ENCODE measurements at regions not wholly inside any gene's neighbourhood (a gene's known extent, or its start where the extent isn't known, plus 50 kb on each side); places are given as distances from the start of the nearest gene placed in this dataset.
"Not testable (repeated sequence)": the region's sequence is repeated elsewhere in the genome, so short reads cannot be mapped to it uniquely, and the experiment has no call there.

DNA sequence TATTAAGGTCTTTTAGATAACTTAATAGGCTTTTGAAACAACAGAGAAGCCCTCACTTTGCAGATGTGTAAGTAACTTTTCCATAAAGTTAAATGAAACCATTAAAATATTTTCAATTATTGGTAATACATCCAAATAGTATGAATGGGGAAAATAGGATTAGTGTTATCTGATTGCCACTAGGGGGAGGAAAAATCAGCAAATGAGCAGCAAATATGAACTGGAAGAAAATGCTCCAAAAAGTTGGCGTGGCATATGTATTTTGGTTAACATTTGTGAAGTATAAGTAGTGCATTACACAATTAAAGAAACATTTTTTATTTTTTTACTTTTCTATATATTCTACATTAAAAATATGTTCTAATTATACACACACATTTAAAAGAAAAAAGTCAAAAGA is 259.8 kb upstream of the ANO5 start:
- DNase-seq, result peak in 1 of 2 experiments; percentile 4

DNA sequence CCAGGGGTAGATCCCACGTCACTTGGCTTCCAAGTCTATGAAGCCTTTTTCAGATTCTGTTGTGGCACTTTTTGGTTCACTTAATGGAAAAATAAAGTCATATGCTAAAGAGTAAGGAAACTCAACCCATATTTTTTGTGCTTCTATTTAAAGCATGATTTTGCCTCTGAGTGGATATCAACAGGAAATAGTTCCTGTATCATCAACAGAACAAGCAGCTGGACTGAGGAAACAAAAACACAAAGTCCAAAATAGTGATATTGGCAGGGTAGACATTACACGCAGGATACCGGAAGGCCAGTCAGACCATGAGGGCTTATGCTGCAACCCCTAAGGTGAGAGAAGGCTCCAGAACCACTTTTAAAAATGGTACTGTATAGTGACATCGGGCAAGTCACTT is 248.3 kb upstream of the ANO5 start:
- DNase-seq, result no peak

GRCh38 chr11:21948876-21949275 is 244.0 kb upstream of the ANO5 start:
- no peak for DNase-seq

DNA sequence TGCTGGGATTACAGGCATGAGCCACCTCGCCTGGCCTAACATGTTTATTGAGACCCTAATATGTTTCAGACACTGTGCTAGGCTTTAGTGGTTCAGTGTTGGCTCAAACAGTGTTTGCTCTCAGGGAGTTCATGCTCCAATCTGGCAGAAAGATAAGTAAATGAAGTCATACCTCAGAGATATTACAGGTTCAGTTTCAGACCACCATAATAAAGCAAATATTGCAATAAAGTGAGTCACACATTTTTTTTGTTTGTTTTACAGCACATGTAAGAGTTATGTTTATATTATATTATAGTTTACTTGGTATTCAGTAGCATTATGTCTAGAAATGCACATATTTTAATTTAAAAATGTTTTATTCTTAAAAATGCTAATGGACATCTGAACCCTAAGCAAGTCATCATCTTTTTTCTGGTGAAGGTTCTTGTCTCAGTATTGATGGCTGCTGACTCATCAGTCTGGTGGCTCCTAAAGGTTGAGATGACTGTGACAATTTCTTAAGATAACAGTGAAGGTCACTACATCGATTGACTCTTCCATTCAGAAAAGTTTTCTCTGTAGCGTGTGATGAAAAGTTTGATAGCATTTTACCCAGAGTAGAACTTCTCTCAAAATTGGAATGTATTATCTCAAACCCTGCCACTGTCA is 243.0 kb upstream of the ANO5 start:
- DNase-seq, result no peak

GRCh38 chr11:21963013-21963412 is 229.9 kb upstream of the ANO5 start:
- no peak for DNase-seq

- DNase-seq, result no peak
These were observed 227.7 kb upstream of the ANO5 start for GRCh38 chr11:21965221-21965620.

DNA sequence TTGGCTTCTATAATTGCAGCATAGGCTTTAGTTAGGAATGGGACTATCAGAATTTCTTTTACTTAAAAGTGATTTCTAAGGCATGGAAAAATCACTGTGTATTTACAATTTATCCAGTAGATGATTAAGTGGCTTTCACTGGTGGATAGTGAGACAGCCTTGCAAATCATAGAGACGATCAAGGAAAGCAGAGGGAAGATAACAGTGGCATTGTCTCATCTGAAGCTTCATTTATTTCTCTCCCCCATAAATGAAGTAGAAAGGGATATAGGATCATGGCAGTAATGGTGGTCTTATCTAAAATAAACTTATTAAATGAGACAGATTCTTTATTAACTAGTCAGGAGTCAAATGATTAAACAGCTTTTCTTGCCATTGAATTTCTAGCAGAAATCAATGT is 224.2 kb upstream of the ANO5 start:
- DNase-seq, result no peak

- no peak for DNase-seq
These were observed 223.0 kb upstream of the ANO5 start for GRCh38 chr11:21969841-21970240.

DNA sequence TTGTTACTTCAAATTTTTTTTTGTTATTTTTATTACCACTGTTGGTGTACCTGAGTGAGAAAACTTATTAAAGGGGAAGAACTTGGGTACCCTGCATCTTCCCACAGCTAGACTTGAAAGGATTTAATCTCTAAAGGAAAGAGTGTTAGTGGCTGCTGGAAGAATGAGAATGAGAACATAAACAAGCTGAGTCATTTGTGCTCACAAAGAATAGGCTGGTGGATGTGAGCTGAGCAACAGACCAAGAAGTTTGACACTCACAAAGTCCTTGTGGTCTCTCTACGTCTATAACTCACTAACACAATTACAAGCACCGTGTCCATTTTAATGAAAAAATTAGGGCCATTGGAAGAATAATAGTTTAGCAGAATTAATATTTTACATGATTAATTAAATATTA is 217.6 kb upstream of the ANO5 start:
- no peak for DNase-seq

DNA sequence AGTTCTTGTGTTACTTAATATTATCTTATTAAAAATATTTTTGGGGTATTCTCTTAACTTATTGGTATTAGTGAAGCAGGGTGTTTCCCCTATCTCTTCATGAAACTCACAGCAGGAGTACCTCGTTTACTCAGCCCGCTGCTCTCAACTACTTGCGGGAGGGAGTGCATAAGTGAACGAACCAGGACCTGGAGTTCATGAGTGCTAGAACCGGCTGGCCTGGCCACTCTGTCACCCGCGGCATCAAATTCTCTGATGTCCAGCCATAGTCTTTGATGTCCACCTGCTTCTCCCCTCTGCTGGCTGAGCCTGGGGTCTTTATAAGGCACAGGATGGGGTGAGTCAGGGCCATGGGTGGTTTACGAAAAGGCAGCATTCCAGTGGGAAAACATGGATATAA is 216.7 kb upstream of the ANO5 start:
- no peak for DNase-seq

DNA sequence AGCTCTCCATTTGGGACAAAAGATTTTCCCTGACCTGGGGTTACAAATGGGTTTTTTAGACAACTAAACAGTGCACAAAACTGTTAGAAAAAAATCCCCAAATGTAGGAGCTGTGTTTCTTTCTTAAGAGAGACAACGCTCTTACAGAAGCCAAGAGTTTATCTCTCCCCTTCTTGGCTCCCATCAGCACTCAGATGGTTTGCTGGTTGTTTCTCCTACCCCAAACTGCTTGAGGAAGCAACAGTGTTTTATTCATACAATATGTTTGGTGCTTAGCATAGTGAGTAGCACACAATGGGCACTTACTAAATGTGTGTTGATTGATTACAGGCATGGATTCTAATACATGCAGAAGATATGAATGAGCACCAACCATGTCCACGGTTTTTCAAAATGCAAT is 209.5 kb upstream of the ANO5 start:
- DNase-seq, result no peak

- DNase-seq, result no peak
These were observed 206.5 kb upstream of the ANO5 start for GRCh38 chr11:21986361-21986760.

- no peak for DNase-seq
These were observed 205.6 kb upstream of the ANO5 start for GRCh38 chr11:21987261-21987660.

- peak in 1 of 2 experiments; percentile 49 for DNase-seq
These were observed 204.4 kb upstream of the ANO5 start for GRCh38 chr11:21988477-21988876.

- not testable (repeated sequence) for DNase-seq
These were observed 191.1 kb upstream of the ANO5 start for GRCh38 chr11:22001803-22002202.

GRCh38 chr11:22006901-22007300 is 186.0 kb upstream of the ANO5 start:
- DNase-seq, result no peak

- DNase-seq, result no peak
These were observed 161.1 kb upstream of the ANO5 start for GRCh38 chr11:22031791-22032190.

GRCh38 chr11:22037505-22037904 is 155.4 kb upstream of the ANO5 start:
- DNase-seq, result no peak

DNA sequence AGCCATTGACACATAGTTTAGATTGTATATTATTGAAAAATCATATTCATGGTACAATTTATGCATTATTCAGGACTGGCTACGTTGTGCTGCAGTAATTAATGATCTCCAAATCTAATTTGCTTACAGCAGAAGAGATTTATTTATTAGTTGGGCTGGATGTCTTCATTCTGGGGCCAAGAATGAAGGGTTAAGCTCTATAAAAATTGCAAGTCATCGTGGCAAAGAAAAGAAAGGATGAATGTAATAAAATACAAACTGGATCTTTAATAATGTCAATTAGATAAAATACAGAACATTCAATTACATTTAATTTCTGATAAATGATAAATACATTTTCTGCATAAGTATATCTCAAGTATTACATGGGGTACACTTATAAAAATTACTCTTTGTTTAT is 151.8 kb upstream of the ANO5 start:
- no peak for DNase-seq

- no peak for DNase-seq
These were observed 150.8 kb upstream of the ANO5 start for GRCh38 chr11:22042081-22042480.

- DNase-seq, result no peak
These were observed 148.8 kb upstream of the ANO5 start for GRCh38 chr11:22044126-22044525.

GRCh38 chr11:22049276-22049675 is 143.6 kb upstream of the ANO5 start:
- no peak for DNase-seq

DNA sequence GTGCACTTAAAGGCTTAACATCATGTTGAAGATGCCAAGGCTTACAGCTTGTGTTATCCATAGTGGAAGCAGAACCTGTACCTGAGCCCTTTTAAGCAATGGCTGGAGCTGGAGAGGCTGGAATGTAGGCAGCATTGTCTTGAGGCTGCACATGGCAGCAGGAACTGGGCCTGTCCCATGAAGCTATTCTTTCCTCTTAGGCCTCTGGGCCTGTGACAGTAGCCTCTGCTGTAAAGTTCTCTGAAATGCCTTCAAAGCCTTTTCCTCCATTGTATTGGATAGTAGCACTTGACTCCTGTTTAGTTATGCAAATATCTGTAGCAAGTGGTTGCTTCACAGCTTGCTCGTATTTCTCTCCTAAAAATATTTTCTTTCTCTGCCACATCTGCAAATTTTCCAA is 127.4 kb upstream of the ANO5 start:
- no peak for DNase-seq

DNA sequence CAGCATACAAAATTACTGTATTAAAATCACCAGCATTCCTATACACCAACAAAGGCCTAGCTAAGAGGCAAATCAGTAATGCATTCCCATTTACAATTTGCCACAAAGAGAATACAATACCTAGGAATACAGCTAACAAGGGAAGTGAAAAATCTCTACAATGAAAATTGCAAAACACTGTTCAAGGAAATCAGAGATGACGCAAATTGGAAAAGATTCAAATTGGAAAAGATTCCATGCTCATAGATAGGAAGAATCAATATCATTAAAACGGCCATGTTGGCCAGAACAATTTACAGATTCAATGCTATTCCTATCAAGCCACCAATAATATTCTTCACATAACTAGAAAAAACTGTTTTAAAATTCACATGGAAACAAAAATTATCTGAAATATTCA is 123.0 kb upstream of the ANO5 start:
- DNase-seq, result no peak

- no peak for DNase-seq
These were observed 116.5 kb upstream of the ANO5 start for GRCh38 chr11:22076271-22076930.
